IMR-90 (cell line): ENCODE measurements at regions not wholly inside any gene's neighbourhood (a gene's known extent, or its start where the extent isn't known, plus 50 kb on each side); places are given as distances from the start of the nearest gene placed in this dataset.

Experiments
- ATAC-seq: fragments of 200-7000 bp; cut with Tn5 transposase; 2 replicates; pipeline ENCODE4 v1.9.1; 2020; ENCODE audit warnings: low read depth, mild to moderate bottlenecking, moderate library complexity
- BruUV-seq: library from RNA; stranded (reverse); fragments of 400-500 nt; replicated peaks from 2 replicates; lab custom pipeline; 2021; lab: Mats Ljungman, UMichigan
- CTCF ChIA-PET: fragments of 300-600 bp; formaldehyde crosslinking; extraction: SDS; loops from one replicate; lab custom pipeline; 2021; ENCODE audit warnings: antibody characterized with exemption; lab: Yijun Ruan, JAX
- POLR2A ChIA-PET: fragments of 300-600 bp; sonication (Branson Sonifier 250); formaldehyde crosslinking; loops from one replicate; lab custom pipeline; 2022; ENCODE audit warnings: antibody characterized with exemption; ENCODE audit not compliant: unreplicated experiment; lab: Charles Lee
- DNase-seq: peaks from one replicate; pipeline ENCODE4 v3.0.0; 2013
- H2AFZ ChIP-seq: replicated peaks from 2 replicates; pipeline ENCODE3; 2013; ENCODE audit warnings: low read length, mild to moderate bottlenecking; ENCODE audit not compliant: poor library complexity
- H2AK5ac ChIP-seq: 2 replicates; pipeline ENCODE4 v1.6.1; 2013; ENCODE audit warnings: low read depth, low read length, inconsistent platforms
- H2AK9ac ChIP-seq: replicated peaks from 2 replicates; pipeline ENCODE3; 2013; ENCODE audit warnings: mild to moderate bottlenecking, low read depth, low read length, moderate library complexity; ENCODE audit not compliant: poor library complexity
- H2BK120ac ChIP-seq: 2 replicates; pipeline ENCODE4 v1.6.1; 2013; ENCODE audit warnings: low read depth, low read length, inconsistent platforms
- H2BK15ac ChIP-seq: 3 replicates; pipeline ENCODE4 v1.6.1; 2013; ENCODE audit warnings: low read depth, low read length, inconsistent platforms
- H2BK20ac ChIP-seq: 2 replicates; pipeline ENCODE4 v1.6.1; 2013; ENCODE audit warnings: low read depth, mild to moderate bottlenecking, inconsistent platforms, low read length, moderate library complexity
- H2BK5ac ChIP-seq: 2 replicates; pipeline ENCODE4 v1.6.1; 2013; ENCODE audit warnings: mild to moderate bottlenecking, low read depth, low read length, inconsistent platforms; ENCODE audit not compliant: poor library complexity, severe bottlenecking
- H3K14ac ChIP-seq: replicated peaks from 2 replicates; pipeline ENCODE4 v1.6.1; 2013; ENCODE audit warnings: low read depth, low read length, inconsistent platforms
- H3K18ac ChIP-seq: 2 replicates; pipeline ENCODE4 v1.6.1; 2013; ENCODE audit warnings: low read depth, low read length, control low read depth
- H3K23ac ChIP-seq: 2 replicates; pipeline ENCODE4 v1.6.1; 2013; ENCODE audit warnings: low read depth, low read length, inconsistent platforms
- H3K27ac ChIP-seq: 2 replicates; pipeline ENCODE4 v1.5.1; 2013; ENCODE audit warnings: mild to moderate bottlenecking, control low read depth, low read length; ENCODE audit not compliant: insufficient read depth
- H3K27me3 ChIP-seq: 2 replicates; pipeline ENCODE4 v1.6.1; 2013; ENCODE audit warnings: low read length; ENCODE audit not compliant: control insufficient read depth, insufficient read depth
- H3K36me3 ChIP-seq: 2 replicates; pipeline ENCODE4 v1.6.1; 2013; ENCODE audit warnings: low read length, mixed read lengths; ENCODE audit not compliant: control insufficient read depth, insufficient read depth
- H3K4ac ChIP-seq: 2 replicates; pipeline ENCODE4 v1.6.1; 2013; ENCODE audit warnings: low read depth, low read length, inconsistent platforms
- H3K4me1 ChIP-seq: 2 replicates; pipeline ENCODE4 v1.6.1; 2013; ENCODE audit warnings: low read length, mixed read lengths; ENCODE audit not compliant: control insufficient read depth, insufficient read depth
- H3K4me2 ChIP-seq: 2 replicates; pipeline ENCODE4 v1.6.1; 2013; ENCODE audit warnings: low read depth, mild to moderate bottlenecking, control low read depth, low read length, moderate library complexity
- H3K4me3 ChIP-seq: 2 replicates; pipeline ENCODE4 v1.5.1; 2013; ENCODE audit warnings: low read depth, mild to moderate bottlenecking, control low read depth, low read length, moderate library complexity; ENCODE audit not compliant: insufficient read depth
- H3K56ac ChIP-seq: 2 replicates; pipeline ENCODE4 v1.6.1; 2013; ENCODE audit warnings: low read length, inconsistent platforms; ENCODE audit not compliant: insufficient read depth; ENCODE audit errors: extremely low read depth
- H3K79me1 ChIP-seq, 2 experiments: 2 replicates each; pipeline ENCODE4 v1.6.1; 2013; ENCODE audit warnings: low read length in 2 of 2, inconsistent platforms in 1 of 2, low read depth in 1 of 2
- H3K9ac ChIP-seq: 2 replicates; pipeline ENCODE4 v1.6.1; 2013; ENCODE audit warnings: low read depth, low read length, control low read depth
- H3K9me1 ChIP-seq: 2 replicates; pipeline ENCODE4 v1.6.1; 2013; ENCODE audit warnings: low read length, inconsistent platforms; ENCODE audit not compliant: insufficient read depth
- H3K9me3 ChIP-seq: 2 replicates; pipeline ENCODE4 v1.6.1; 2013; ENCODE audit warnings: low read length; ENCODE audit not compliant: control insufficient read depth, insufficient read depth
- H4K20me1 ChIP-seq: 2 replicates; pipeline ENCODE4 v1.6.1; 2013; ENCODE audit warnings: low read length, inconsistent platforms; ENCODE audit not compliant: insufficient read depth
- H4K5ac ChIP-seq: 2 replicates; pipeline ENCODE4 v1.6.1; 2013; ENCODE audit warnings: mild to moderate bottlenecking, low read depth, low read length, control low read depth
- H4K8ac ChIP-seq, 2 experiments: 2 replicates each; pipeline ENCODE4 v1.6.1; 2013; ENCODE audit warnings: low read depth in 2 of 2, low read length in 2 of 2, control low read depth in 1 of 2, inconsistent platforms in 1 of 2
- H4K91ac ChIP-seq: 2 replicates; pipeline ENCODE4 v1.6.1; 2013; ENCODE audit warnings: low read depth, low read length, inconsistent platforms; ENCODE audit not compliant: insufficient read depth
- BHLHE40 ChIP-seq: fragments of 150-350 bp; IDR thresholded peaks from 2 replicates; pipeline ENCODE4 v1.6.1; 2016; ENCODE audit warnings: mild to moderate bottlenecking, low read depth, low read length
- CHD1 ChIP-seq: IDR thresholded peaks from 2 replicates; pipeline ENCODE4 v1.6.1; 2012; ENCODE audit warnings: low read depth, low read length, improper control_type of control experiment
- WGBS, 2 experiments: methylation state at CpG; one replicate each; pipeline versions ENCODE4 v1.1.5 to v1.1.7; 2013; ENCODE audit warnings: missing lambda C conversion rate in 2 of 2; ENCODE audit not compliant: insufficient read length in 1 of 2; ENCODE audit errors: extremely low coverage in 2 of 2; 5-methylcytosine and 5-hydroxymethylcytosine counted together
- dilution Hi-C: fragments of 300-500 bp; cut with HindIII; formaldehyde crosslinking; loops from one replicate; pipeline ENCODE4 v1.14.3; 2018; ENCODE audit warnings: low sequenced_read_pairs; ENCODE audit not compliant: unreplicated experiment
- in situ Hi-C: fragments of 300-500 bp; cut with MboI; formaldehyde crosslinking; loops from 3 replicates; pipeline ENCODE4 v1.14.3; 2019; ENCODE audit warnings: low sequenced_read_pairs, inconsistent platforms, mixed read lengths
- intact Hi-C: fragments of 100-400 bp; cut with micrococcal nuclease; formaldehyde crosslinking; loops from 2 replicates; pipeline ENCODE4 v1.10.0; 2022

DNA sequence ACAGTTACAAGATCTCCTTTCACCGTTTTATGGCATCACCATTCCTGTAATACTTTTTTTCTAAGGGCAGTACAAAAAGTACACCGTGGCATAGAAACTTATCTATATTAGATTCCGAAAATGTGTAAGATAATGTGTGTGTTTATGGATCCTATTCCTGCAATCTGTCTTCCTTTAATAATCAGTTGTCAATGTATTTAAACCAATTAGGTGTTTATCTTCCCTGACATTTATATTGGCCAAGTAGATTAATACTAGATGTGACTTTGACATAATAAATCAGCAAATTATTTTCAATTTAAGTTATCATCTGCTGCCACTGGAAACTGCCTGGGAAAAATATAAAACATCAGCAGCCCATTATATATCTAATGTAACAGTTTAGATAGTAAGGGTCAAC lies 770.3 kb upstream of the ADGRL2 start:
- POLR2A ChIA-PET: no interaction called here

More for the DNA sequence above, 770.3 kb upstream of the ADGRL2 start:
- no peak overlapping the region for H3K4ac ChIP-seq
- DNase-seq (no peak), ATAC-seq (no peak)
- TF ChIP-seq BHLHE40 (no peak), CHD1 (no peak)
- intact Hi-C loops: no loop called here
- no peak overlapping the region for H2BK120ac ChIP-seq
- no peak overlapping the region for H2AK9ac ChIP-seq
- H3K79me1 ChIP-seq: no peaks in the 10 kb centered on the region
- no peaks in the 10 kb centered on the region for H3K27me3 ChIP-seq
- H2AFZ ChIP-seq: no peak overlapping the region
- CTCF ChIA-PET: no interaction called here
- H3K4me2 ChIP-seq: no peak overlapping the region
- no peak overlapping the region for H4K5ac ChIP-seq
- no peak overlapping the region for H3K4me3 ChIP-seq
- dilution Hi-C loops: no loop called here
- no peak overlapping the region for H3K56ac ChIP-seq
- no peak overlapping the region for H2BK15ac ChIP-seq
- in situ Hi-C loops: no loop called here
- no peak overlapping the region for H2BK5ac ChIP-seq
- no peak overlapping the region for H4K8ac ChIP-seq
- no peaks in the 10 kb centered on the region for H3K9me3 ChIP-seq
- H2BK20ac ChIP-seq: no peak overlapping the region
- no peak overlapping the region for H2AK5ac ChIP-seq
- no peak overlapping the region for H3K9ac ChIP-seq
- no peak overlapping the region for H3K27ac ChIP-seq
- no peaks in the 10 kb centered on the region for H3K36me3 ChIP-seq
- H4K91ac ChIP-seq: no peak overlapping the region
- no peaks in the 10 kb centered on the region for H3K4me1 ChIP-seq
- no peak overlapping the region for H3K23ac ChIP-seq
- no peak overlapping the region for H3K14ac ChIP-seq
- BruUV-seq: no TSS peak
- no peaks in the 10 kb centered on the region for H3K9me1 ChIP-seq
- no CpG with 5 or more reads among the region's 3 CpGs for WGBS, 2 experiments
- H3K18ac ChIP-seq: no peak overlapping the region
- no peaks in the 10 kb centered on the region for H4K20me1 ChIP-seq
